ENCODE measurements at regions not wholly inside any gene's neighbourhood (a gene's known extent, or its start where the extent isn't known, plus 50 kb on each side); places are given as distances from the start of the nearest gene placed in this dataset.

DNA sequence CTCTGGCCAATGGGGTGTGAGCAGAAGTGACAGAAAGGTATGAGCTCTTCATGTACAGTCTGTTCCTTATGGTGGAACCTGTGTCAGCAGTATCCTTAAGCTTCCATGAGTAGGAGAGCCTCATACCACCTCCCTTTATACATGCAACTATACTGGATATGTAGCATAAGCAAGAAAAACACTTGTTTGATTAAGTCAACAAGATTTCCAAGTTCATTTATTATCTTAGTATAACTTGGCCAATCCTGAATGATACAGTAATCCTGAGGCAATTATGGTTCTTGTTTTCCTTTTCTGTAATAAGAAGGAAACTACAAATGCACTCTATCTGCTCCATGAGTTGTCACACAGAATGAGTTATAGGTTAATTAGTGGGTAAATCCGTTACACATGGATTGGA lies 409.6 kb upstream of the ID4 start:
- DNase-seq, result no peak

DNA sequence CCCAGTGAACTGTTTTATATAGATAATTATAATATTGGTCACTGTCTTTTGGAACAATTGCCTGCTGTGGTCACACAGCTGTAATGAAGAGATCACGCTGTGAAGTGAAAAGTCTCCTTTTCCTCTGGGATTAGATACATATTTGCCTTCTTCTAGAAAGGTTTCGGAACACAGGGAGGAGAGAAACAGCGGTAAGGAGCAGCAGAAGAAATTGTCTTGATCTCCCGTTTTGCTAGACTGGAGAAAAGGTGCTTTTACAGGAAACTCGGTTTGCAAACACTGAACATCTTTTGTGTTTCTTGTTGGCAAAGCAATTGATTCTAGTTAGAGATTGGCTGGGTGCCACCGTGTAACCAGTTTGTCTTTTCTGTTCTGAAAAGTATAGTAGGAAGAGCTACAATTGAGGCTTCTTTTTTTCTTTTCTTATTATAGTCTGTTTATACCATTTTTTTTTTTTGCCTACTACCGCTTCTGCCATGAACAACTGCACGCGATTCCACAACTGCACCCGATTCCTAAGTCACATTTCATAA lies 404.1 kb upstream of the ID4 start:
- no peak for DNase-seq

DNA sequence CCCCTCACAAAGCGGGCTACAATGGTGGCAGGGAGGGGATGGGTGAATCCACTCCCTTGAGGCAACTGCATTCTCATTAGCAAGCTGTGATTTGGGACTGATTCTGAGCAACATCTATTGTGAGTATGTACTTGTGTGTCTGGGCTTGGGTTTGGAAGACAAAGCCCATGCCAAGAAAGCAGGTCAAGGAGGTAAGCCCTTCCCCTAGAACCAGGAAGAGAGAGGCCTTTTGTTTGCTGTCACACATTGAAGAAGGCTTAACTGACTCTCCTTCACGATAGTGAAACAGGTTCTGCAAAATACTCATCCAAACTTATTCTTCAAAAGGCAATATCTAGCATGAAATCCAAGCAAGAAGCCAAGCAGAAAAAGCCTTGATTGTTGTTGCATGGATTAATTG lies 403.1 kb upstream of the ID4 start:
- DNase-seq, result no peak

DNA sequence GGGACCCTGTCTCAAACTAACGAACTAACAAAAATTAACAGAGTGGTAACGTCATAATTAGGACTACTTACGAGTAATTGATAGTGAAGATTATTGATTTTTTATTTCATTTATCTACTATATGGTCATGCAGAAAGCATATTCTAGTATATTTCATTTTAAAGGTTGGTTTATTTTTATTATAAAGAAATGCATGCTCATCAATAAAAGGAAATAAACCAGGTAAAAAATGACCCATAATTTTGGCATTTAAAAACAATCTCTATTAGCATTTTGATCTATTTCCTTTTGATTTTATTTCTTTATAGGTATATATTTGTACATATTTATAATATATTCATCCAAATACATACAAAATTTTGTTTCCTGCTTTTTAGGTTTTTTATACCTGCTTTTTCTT lies 401.4 kb upstream of the ID4 start:
- no peak for DNase-seq

DNA sequence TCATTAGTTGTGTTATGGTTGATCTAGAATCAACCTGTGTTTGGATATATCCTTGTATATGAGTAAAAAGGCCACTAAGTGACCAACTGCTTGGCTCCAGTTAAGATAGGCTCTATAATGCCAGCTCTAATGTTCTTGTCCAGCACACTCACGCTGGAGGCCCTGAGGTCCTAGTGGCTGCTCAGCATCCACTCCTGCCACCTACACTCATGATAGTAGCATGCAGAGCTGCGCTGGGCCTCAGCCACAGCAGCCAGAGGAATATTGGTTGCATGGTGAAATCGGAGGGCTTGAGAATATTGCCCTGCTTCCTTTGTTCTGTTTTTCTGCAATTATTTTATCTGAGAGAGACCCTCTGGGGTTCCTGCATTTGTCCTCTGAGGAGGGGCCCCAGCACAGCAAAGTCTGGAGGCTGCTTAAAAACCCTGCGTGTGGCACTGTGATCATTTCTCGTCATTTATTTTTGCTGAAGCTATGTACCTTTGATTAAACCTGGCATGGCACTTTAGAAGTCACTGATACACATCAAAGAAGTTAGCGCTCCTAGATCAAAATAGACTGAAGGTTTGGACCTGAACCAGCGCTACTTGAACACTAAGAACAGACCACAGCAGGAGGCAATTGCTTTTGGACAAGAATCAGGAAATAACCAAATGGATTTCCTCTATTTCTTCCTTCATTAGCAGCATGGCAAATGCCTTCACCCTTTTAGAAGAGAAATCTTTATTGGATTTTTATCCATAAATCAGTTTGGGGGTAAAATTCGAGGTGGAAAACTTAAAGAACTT lies 398.4 kb upstream of the ID4 start:
- no peak for DNase-seq

DNA sequence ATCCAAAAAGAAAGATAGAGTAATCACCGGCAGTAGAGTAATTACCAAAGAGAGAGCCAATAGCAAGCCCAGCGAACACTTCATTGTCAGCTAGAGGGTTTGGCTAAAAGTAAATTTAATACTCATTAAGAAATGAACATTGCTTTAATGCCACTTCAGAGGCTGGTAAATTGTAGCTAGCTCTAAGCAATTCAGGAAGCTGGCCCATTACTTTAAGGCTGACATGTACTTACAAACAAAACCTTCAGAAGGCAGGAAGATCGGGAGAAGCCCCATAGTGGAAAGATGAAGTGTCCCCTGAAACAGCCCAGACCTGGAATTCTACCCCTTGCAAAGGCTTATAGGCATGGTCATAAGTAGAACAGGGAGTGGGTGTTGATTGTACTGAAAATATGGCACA lies 396.6 kb upstream of the ID4 start:
- no peak for DNase-seq

DNA sequence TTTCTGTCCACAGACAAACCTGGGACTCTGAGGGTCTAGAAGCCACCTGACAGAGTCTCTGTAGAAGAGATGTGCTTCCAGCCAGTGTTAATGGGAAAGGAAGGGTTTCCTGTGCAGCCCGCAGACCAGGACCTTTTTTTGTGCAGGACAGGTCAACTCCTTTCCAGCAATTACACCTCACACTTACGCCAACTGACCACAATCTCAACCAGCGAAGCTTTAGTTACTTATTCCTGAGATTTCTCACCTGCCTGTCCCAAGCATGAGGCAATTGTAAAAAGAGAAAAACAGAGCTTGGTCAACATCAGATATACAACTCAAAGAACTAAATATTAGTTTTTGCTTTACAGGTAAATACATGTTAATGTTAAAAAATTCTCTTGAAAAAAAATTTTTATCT lies 393.8 kb upstream of the ID4 start:
- no peak for DNase-seq

DNA sequence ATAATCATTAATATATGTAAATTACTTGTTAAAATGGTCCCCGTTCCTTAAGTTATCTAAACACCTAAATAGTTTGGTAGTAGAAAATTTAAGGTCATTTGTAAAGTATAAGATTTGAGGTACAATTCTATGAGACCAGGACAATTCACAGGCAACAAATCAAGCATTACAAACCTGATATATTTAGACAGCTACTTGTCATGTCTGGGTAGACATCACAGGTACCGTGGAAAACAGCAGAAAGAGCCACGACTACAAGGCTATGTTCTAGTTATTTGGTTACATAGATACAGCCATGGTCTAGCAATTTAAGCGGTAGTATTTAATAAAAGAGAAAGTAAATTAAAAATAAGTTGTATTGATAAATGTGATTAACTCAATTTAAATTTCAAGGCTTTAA lies 393.1 kb upstream of the ID4 start:
- no peak for DNase-seq

DNA sequence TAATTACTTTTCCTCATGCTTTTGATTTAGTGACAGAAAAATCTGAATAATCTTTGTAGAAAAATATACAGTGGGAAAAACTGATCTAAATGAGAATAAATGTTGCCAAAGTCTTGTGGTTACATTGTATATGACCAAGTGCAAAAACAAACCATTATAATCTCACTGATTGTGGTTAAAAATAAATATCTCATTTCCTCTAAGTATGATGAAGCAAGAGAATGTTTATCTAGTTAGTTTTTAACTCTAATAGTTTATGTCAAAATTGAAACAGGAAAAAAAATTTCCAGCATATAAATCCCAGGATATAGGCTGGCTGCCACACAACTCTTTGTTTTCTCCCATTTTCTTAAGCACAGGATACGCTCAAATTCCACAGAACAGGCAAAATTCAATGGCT lies 392.7 kb upstream of the ID4 start:
- DNase-seq, result no peak

DNA sequence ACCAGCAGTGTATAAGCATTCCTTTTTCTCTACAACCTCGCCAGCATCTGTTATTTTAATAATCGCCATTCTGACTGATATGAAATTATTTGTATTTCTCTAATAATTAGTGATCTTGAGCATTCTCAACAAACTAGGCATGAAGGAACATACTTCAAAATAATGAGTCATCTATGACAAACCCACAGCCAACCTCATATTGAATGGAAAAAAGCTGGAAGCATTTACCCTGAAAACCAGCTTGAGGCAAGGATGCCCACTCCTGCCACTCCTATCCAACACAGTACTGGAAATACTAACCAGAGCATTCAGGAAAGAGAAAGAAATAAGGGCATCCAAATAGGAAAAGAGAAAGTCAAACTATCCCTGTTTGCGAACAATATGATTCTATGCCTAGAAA lies 390.6 kb upstream of the ID4 start:
- DNase-seq, result no peak

DNA sequence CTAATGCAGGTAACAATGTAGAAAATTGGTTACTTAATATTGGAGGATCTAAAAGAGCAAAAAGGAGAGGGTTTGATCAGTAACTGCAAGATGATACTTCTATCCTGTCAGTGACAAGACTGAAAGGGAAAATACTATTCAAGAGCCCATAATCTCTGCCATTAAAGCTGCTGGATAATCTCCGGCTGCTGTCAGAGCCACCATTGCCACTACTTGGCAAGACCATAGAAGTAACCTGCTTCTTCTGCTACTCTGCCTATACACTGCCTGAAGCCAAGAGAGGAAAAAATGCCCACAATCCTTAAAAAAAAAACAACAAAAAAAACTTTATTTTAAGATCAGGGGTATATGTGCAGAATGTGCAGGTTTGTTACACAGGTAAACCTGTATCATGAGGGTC lies 386.5 kb upstream of the ID4 start:
- DNase-seq, result no peak

DNA sequence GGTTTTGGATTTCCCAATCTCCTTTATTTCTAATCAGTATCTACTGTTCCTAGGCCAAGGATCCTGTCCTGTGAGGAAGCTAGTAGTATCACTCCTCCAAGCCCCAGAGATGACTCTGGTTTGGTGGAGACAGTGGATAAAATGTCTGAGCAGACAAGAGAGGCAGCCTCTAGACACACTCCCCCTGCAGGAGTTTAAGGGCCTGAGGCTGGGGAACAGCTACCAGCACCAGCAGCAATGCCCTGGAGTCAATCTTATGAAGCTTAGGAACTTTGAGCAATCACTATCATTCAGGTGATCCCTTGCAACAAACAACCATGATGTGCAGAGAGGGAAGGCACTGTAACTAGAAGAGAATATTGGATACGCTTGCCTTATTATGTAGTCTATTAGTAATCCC lies 384.7 kb upstream of the ID4 start:
- DNase-seq, result no peak

DNA sequence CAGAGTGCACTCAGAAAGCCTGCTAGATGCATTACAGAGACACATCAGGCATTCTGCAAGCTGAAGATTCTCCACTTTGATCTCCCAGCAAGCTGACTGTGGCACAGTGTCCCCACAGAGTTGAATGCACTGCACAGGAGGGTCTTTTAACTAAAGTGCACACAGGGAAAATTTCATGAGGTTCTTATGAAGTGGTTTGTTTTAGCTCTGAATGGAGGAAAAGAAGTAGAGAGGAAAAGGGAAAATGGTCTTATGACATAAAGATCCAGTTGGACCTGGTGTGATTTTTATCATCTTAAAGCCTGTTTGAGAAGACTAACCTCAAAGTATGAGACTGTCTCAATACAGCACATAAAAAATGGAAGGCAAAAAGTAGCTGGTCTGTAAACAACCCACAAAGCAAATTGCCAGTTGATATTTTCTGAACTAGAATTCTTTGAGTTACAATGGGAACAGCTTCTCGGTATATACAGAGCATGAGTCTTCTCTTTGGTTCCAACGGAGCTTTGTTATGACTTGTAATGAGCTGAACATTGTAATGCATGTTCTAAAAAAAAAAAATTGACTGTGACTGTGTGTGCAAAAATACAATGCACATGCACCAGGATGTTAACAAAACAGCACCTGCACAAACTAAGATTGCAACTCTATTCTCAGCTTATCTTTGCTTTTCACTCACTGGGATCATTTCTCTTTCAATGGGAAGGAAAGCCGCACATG lies 383.0 kb upstream of the ID4 start:
- no peak for DNase-seq

DNA sequence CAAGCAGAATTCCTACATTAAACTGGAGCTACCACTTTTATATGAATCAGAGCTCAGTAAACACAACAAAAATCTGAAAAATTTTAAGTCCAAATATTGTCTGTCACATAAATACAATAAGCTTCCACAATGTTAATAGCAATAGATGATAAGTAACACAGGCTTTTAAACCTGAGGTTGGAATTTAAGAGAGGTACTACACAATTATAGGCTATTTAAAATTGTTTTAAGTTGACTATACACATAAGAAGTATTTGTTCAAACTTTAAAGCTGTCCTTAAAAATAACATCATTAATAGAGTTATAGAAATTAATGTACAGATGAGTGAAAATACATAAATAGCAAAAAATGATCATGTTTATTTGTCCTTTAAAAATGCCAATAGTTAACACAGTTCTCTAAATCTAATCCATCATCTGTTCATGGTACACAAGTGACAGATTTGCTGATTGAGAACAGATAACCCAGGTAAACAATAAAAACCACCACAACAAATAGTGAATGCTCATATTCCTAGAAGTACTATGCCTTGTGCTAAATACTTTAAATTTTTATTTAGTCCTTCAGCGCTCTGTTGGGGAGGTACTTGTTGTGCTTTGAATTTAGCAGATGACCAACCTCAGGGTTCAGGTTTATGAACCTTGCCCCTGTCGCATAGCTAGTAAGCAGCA lies 382.3 kb upstream of the ID4 start:
- DNase-seq, result no peak

DNA sequence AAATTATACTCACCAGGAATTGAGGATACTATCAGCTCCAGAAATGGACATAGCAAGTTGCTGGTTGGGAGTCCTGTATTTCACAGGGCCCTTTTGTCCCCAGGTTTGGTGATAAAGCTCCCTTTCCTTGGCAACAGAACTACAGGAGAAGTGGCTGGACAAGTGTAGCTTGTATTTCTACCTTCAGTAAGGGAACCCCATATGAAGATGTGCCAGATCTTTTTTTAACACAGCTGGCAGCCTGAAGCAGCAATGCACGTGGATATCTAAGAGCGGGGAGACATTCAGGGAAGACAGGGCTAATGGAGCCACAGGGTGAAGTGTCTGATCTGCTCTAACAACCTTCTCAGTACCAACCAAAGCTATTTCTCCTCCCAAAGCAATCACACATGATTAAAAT lies 373.9 kb upstream of the ID4 start:
- DNase-seq, result no peak

DNA sequence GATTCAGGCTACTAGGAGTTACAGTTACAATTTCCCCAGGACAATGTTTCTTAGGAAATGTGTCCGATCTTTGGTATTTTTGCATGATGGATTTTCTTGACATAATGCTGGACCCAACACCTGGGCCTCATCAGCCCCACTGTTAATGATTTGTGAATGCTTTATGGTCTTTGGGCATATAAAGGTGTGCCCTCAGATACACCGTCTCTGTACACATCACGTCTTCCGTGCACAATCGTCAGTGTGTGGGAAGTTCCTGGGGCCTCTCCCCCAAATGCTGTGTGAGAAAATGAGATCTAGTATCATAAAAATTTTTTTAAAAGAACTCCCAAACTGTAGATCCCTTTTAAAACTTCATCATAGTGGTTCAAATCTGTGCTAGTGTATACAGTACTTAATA lies 373.2 kb upstream of the ID4 start:
- DNase-seq, result no peak

DNA sequence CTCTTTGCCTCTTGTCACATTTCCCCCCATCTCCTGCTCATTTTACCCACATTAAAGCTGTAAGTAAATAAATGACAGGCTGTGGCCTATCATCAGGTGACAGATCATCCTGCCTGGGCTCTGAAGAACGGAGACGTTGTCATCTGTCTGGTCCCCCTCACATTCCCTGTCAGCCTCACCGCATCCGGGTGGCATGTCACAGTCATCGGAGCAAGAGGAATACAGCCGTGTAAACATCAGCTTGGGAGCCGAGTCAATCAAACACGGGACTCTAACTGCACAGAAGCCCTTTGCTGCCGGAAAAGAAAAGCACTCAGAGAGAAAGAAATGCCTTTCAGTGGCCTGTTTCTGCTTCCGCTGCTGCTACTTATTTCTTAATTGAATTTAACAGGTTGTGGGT lies 371.9 kb upstream of the ID4 start:
- no peak for DNase-seq

DNA sequence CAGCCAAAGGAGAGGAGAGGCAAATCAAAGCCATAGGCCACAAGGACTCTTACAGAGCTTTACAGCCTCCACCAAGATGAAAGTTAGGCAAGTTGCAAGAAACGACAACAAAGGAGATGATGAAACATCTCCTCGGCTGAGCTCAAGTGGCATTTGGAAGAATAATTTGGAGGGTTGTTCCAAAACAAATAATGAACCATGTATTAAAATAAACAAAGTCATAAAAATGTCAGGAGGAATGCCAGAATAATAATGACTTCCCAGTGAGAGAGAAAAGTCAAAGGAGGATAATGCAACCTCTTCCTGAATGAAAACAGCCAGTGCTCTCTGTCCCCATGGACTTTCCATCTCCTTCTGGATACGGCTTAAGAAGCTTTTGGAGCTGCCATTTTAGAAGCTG lies 371.4 kb upstream of the ID4 start:
- DNase-seq, result no peak

DNA sequence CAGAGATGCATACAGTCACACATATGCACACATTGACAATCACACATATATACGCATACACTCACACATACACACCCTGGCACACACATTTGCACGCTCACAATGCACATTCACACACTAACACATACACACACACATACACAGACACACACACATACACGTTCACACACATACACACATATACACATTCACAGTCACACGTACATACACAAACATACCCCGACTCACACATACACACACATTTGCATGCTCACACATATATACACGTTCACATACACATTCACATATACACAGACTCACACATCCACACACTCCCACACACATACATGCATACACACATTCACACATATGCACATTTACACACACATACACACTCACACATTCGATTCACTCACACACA lies 366.8 kb upstream of the ID4 start:
- DNase-seq, result no peak

DNA sequence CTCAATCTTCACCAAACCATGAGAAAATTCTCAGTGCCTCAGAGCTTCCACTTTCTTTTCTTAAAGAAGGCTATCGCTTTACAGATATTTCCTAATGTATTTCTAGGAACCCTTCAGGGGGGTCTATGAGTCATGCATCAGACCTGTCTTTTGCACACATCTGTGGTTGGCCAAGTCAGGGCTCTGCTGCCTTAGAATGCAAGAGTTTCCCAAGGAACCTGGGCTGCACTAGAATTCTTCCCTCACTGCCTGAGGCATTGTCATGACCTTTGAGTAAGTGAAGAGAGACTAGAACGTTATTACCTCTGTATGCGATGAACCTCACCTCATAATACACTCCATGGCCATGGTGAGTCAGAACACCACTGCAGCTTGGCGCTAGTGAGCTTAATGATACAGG lies 365.0 kb upstream of the ID4 start:
- DNase-seq, result no peak

DNA sequence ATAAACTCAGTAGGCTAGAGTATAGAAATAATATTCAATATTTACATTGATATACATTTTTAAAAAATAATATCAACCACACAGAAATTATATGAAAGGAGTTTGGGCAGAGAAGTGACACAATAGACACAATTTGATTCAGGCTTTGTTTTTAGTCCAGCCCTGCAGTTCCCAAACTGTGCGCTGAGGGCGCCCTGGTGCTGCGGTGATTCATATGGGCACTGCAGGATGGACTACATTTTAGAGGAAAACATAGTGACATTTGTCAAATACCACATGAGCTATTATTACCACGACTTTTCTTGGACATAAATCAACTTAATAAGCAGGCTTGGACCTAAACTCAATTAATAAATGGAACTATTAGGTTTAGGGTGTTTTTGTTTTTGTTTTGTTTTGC lies 364.3 kb upstream of the ID4 start:
- DNase-seq, result no peak

DNA sequence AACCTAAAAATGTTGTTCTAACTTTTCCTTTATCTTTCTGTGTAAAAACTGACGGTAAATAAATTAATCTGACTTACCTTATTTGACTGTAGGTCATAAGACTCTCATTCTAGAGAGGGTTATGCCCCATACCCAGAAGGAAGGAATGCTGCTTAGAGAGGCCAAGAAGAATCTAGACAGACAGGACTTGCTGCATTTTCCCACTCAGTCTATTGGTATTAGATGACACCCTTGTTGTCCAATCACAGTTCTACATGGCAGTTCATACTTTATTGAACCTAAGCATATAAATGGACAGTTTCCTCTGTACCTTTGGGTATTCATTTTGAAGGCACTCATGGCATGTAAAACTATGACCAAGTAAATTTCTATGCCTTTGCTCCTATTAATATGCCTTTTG lies 359.6 kb upstream of the ID4 start:
- DNase-seq, result no peak

DNA sequence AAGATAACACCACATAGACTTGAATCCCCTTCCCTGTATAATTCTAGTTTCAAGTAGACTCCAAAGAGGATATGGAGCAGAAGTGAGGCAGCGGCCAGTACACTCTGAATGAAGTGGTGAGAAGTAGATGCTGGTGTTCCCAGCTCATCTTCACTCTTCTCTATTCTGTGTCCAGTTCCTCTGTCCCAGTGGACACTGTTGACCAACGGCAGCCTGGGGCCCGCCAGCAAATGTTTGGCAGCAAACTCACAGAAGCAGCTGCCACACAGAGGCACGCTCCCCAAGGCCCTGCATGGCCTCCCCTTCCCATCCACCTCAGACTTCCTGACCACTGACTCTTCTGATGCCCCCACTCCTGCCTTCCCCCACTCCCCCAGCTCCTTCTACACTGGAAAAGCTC lies 358.9 kb upstream of the ID4 start:
- no peak for DNase-seq

DNA sequence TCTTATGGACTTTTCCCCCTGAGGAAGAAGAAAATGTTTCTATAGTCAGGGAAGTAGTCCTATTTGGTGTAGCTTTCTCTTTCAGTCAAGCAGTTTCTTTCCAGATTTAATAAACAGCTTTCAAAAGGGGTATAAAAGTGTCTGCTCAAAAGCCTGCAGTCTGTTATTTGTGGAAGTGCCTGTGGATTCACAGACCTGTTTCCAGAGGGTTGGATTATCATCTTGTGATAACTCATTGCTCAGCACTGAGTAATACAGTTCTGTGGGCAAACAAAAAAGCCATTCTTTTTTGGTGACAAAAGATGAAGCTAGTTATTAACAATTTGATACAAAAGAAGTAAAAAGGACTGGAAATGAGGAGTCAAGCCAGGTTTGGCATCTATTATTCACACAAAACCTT lies 358.2 kb upstream of the ID4 start:
- DNase-seq, result no peak
